Right ventricle myocardium inferior (tissue), 1 donor: ENCODE measurements at regions not wholly inside any gene's neighbourhood (a gene's known extent, or its start where the extent isn't known, plus 50 kb on each side); places are given as distances from the start of the nearest gene placed in this dataset.
A peak's percentile ranks its signal among the peaks of the same experiment; 100 is the strongest.

Source experiments
- ATAC-seq: fragments of 200-7000 bp; cut with Tn5 transposase; one replicate; pipeline ENCODE4 v1.9.1; 2020; ENCODE audit warnings: mild to moderate bottlenecking, moderate library complexity
- DNase-seq: peaks from one replicate; pipeline ENCODE4 v3.0.0; 2021; ENCODE audit errors: missing footprints
- intact Hi-C: fragments of 100-400 bp; cut with DNase I; formaldehyde crosslinking; loops from one replicate; pipeline ENCODE4 v1.11.0; 2022
- donor health status: DM: no; HTN: yes; CAD: no; lungs with severe emphysema.

GRCh38 chrX:150047818-150048217 is 109.5 kb upstream of the EOLA2 start:
- no peak for ATAC-seq
- DNase-seq = no peak
- intact Hi-C loops = no loop called here

DNA sequence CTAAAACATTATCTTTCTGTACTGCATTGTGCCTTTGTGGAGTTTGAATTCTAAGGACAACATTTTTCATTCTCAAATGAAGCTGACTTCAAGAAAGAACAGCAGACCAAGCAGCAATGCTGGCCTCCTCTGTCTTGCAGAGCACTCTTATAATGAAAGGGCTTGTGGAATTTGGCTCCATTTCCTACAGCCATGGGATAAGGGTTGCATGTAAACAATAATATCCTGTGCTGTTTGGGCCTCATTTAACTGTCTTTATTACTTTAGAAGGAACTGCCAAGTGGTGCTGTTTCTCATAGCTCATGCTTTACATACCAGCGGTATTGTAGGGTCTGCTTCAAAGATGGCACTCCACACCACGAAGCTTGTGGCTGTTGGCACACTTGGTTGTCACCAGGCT is 111.4 kb upstream of the EOLA2 start:
- ATAC-seq = no peak
- intact Hi-C loops = no loop called here
- no peak for DNase-seq

DNA sequence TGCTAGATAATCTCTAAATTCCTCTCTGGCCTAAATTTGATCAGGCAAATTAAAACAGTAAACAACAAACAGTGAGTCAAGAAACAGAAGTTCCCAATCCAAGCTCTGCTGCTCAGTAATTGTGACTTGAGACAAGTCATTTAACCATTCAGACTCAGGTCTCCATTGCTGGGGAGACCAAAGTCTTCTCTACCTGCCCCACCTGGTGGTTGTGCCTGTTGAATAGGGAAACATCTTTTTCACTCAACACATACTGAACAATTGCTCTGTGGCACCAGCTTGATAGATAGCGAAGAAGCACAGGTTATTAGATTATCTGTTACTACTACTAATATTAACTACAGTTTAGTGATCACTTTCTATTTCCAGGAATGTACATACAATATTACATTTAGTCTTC is 112.1 kb upstream of the EOLA2 start:
- DNase-seq (no peak), ATAC-seq (no peak)
- intact Hi-C loops = no loop called here

DNA sequence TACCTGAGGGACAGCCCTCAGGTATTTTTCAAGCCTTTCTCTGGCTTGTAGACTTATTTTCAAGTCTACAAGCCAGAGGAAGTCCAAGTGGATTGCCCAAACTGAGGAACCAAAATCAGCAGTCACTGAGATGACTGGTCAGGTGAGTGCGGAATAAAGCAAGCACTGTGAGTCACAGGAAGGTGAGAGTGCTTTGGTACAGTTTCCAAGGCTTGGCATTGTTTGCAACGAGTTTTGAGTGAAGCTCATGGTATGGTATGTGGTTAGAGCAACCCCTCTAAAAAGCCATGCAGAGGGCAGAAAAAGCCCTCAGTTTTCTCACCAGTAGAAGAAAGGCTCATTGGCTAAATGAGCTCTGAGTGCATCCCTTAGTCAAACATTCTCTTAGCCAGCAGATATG is 112.8 kb upstream of the EOLA2 start:
- intact Hi-C loops = no loop called here
- DNase-seq (no peak), ATAC-seq (no peak)

DNA sequence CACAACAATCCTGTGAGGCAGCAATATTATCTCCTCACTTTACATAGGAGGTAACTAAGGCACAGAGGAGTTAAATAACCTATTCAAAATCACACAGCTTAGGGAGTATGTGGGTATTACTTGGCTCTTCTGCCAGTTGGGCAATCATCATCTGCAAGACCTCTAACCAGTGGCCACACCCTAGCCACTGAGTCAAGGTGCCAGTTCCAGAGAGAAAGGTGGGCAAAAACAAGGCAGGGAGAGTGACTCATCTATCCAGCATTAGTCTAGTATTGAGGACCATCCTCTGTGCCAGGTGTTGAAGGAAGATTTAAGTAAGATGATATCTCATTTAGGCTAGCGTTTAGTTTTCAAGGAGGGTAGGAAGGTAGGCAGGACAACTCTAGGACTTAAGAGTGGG is 113.9 kb upstream of the EOLA2 start:
- no peak for ATAC-seq
- no peak for DNase-seq
- intact Hi-C loops = no loop called here

GRCh38 chrX:150058728-150059127 is 120.4 kb upstream of the EOLA2 start:
- DNase-seq (no peak), ATAC-seq (no peak)
- intact Hi-C loops = no loop called here

DNA sequence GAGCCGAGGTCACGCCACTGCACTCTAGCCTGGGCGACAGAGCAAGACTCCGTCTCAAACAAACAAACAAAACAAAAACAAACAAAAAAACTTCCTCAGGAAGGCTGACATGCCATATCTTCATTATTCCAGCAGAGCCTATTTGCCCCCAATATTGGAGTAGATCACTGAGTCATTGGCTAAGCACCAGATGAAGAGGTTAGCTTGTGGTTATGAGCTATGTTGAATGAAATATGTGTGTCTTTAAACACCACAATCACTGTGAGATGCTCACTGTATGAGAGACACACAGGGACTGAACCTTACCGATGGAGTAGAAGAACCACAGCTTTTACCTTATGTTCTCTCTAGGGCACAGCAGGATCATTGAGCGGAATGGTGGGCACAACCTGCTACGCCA is 122.1 kb upstream of the EOLA2 start:
- ATAC-seq = no peak
- no peak for DNase-seq
- intact Hi-C loops = no loop called here

GRCh38 chrX:150062292-150063137 is 124.2 kb upstream of the EOLA2 start:
- DNase-seq (peak; percentile 67), ATAC-seq (peak; percentile 87)
- intact Hi-C loops = no loop called here

DNA sequence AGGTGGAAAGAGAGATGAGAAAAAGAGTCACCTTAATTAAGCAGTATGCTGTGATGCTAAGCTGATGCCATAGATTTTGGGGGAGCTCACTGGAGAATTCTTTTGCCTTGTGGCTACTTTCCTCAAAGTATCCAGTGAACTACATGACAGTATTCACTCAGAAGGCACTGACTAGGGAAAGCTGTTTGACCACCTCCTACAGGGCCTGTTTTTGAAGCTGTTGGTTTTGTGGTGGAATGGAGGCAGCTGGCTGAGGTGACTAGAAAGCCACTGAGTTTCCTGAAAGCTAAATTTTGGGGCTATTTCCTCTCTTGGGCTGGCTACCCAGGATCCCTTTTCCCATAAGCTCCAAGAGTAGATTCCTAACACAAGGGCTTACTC is 124.8 kb upstream of the EOLA2 start:
- DNase-seq (no peak), ATAC-seq (no peak)
- intact Hi-C loops = no loop called here

DNA sequence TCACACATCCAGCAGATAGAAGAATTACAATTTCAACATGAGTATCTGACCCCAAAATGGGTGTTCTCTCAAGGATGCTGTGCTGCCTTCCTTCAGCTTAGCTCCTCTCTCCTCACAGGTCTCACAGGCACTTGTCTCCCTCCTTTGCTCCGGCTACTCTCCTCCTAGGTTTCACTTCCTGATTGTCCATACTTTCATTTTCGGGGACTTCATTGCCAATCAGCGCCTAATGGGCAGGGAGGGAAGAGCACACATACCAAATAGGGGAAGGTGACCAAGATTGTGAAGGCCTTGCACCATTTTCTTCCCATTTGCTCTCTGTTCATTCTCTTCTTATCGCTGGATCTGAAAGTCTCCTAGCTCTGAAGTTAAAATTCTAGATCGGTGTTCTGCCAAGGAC is 125.4 kb upstream of the EOLA2 start:
- intact Hi-C loops = no loop called here
- no peak for ATAC-seq
- no peak for DNase-seq

- ATAC-seq = no peak
- no peak for DNase-seq
- intact Hi-C loops = no loop called here
These were observed 135.9 kb upstream of the EOLA2 start for GRCh38 chrX:150074175-150074574.

- intact Hi-C loops = loop anchor here (10.0 kb wide), 1 partner anchor 46 kb away; no protein-coding TSS in a partner anchor
- ATAC-seq (no peak), DNase-seq (no peak)
These were observed 142.2 kb upstream of the EOLA2 start for GRCh38 chrX:150080497-150080896.

DNA sequence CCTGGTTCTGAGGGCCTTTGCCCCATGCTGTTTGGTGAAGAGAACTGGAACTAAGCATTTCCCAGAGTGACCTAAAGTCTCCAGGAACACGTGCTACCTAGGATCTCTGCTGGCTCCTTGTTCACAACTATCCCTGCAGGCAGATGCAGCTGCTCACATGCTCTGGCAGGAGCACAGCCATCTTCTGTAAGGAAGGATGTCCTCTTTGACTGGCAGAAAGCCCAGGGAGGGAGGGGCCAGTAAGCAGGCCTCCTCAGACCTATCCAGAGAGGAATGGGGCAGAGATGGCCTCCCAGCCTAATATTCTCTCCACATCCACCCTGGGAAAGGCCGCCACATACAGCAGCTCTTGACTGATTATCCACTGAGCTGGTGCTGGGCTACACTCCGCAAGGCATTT is 142.8 kb upstream of the EOLA2 start:
- ATAC-seq (no peak), DNase-seq (no peak)

DNA sequence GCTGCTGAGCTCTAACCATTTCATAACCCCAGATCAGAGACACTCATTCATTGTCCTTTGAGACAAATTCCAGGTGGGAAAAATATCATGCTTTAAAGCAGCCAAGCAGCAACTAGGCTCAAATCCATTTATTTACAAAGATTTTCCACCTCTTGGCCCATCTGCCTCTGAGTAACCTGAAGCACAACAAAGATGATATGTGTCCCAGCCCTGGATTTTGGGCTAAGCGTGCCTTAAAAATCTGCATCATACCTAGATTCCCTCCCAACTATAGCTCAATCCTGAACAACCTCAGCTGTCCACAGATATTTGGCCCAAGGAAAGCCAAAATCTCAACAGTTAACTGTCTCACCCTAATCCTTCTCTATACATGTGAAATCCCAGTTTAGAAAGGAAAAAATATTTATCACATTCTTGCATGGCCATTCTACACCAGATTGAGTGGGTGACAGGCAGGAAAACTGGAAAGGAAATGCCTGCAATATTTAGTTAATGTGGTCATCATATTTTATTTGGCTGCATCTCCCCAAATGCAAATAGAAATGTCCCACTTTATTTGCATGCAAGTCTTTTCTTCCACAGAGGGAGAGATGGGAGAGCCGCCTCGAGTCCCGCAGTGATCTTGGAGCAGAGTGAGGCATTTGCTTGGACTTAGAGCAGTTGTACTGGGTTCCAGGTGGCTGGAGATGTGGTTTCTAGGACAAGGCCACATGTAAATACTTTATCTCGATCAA is 146.4 kb upstream of the EOLA2 start:
- ATAC-seq (no peak), DNase-seq (no peak)
- intact Hi-C loops = loop anchor here (10.0 kb wide), 1 partner anchor 50 kb away; no protein-coding TSS in a partner anchor

More for the DNA sequence above, 142.8 kb upstream of the EOLA2 start:
- intact Hi-C loops = loop anchor here (10.0 kb wide), 1 partner anchor 46 kb away; no protein-coding TSS in a partner anchor

GRCh38 chrX:150085881-150086280 is 147.6 kb upstream of the EOLA2 start:
- ATAC-seq (no peak), DNase-seq (no peak)
- intact Hi-C loops = loop anchor here (10.0 kb wide), 1 partner anchor 51 kb away; no protein-coding TSS in a partner anchor

GRCh38 chrX:150086371-150086770 is 148.1 kb upstream of the EOLA2 start:
- no peak for DNase-seq
- ATAC-seq = no peak
- intact Hi-C loops = loop anchor here (10.0 kb wide), 1 partner anchor 52 kb away; no protein-coding TSS in a partner anchor

DNA sequence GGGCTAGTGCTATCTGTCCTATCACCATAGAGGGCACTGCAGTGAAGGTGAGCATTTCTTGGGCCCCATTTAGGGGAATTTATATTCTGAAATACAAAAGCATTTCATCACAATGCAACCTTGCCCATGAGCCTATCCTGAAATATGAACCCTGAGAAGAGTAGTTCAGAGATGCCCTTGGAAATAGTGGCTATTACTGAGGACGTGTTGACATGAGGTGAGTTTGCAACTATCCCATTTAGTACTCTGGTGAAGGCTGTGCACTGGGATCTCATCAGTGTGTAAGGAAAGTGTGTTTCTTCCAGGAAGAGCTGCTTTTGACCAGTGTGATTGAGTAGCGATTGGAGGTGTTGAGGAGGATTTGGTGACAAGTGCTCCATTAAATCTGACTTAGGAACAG is 149.3 kb upstream of the EOLA2 start:
- DNase-seq = no peak
- ATAC-seq = no peak

DNA sequence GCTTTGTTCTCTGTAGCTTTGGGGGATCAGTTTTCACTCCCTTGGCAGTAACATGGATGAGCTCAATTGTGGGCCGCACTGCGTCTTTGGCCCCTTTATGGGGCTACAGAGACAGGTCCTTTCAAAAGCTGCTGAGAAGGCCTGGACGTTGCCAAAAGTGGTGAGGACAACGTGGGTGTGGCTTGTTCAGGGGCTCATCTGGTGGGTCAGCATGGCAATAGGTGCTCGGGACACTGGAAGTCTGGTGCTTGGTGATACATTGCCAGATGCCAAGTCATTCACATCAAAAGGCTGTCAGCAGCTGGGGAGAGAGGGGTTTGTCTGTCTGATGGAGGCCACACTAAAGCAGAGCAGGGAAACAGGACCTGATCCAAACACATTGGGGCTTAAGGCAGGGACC is 149.8 kb upstream of the EOLA2 start:
- ATAC-seq (no peak), DNase-seq (no peak)
- intact Hi-C loops = loop anchor here (10.0 kb wide), 1 partner anchor 53 kb away; no protein-coding TSS in a partner anchor

More for the DNA sequence above, 149.3 kb upstream of the EOLA2 start:
- intact Hi-C loops = loop anchor here (10.0 kb wide), 1 partner anchor 53 kb away; no protein-coding TSS in a partner anchor

- DNase-seq (no peak), ATAC-seq (no peak)
- intact Hi-C loops = loop anchor here (10.0 kb wide), 1 partner anchor 54 kb away; no protein-coding TSS in a partner anchor
These were observed 150.7 kb upstream of the EOLA2 start for GRCh38 chrX:150088766-150089518.
